ENCODE measurements at regions not wholly inside any gene's neighbourhood (a gene's known extent, or its start where the extent isn't known, plus 50 kb on each side); places are given as distances from the start of the nearest gene placed in this dataset.
A peak's percentile ranks its signal among the peaks of the same experiment; 100 is the strongest.

- DNase-seq (ENCODE audit: insufficient read length) (no peak), FAIRE-seq (no peak)
- TF ChIP-seq POLR2A (IDR thresholded peaks at IDR 0.05; ENCODE audit: low read depth, low read length), result no peak
- TF ChIP-seq POLR2AphosphoS5 (IDR thresholded peaks at IDR 0.05; ENCODE audit: low read depth, low read length), result no peak
- no peak for TF ChIP-seq TAF1 (IDR thresholded peaks at IDR 0.05; ENCODE audit: borderline replicate concordance, low read depth, low read length)
Measured at GRCh38 chr9:1599961-1600360, 415.2 kb upstream of the SMARCA2 start.

GRCh38 chr9:1604942-1605560 is 410.1 kb upstream of the SMARCA2 start:
- TF ChIP-seq POLR2A (IDR thresholded peaks at IDR 0.05; ENCODE audit: low read depth, low read length), result no peak
- no peak for TF ChIP-seq TAF1 (IDR thresholded peaks at IDR 0.05; ENCODE audit: borderline replicate concordance, low read depth, low read length)
- TF ChIP-seq POLR2AphosphoS5 (IDR thresholded peaks at IDR 0.05; ENCODE audit: low read depth, low read length), result no peak
- no peak for DNase-seq (ENCODE audit: insufficient read length)
- peak; percentile 89 for FAIRE-seq

GRCh38 chr9:1606253-1606652 is 408.9 kb upstream of the SMARCA2 start:
- TF ChIP-seq TAF1 (IDR thresholded peaks at IDR 0.05; ENCODE audit: borderline replicate concordance, low read depth, low read length), result no peak
- TF ChIP-seq POLR2AphosphoS5 (IDR thresholded peaks at IDR 0.05; ENCODE audit: low read depth, low read length), result no peak
- no peak for TF ChIP-seq POLR2A (IDR thresholded peaks at IDR 0.05; ENCODE audit: low read depth, low read length)
- DNase-seq (ENCODE audit: insufficient read length) (no peak), FAIRE-seq (no peak)

- no peak for TF ChIP-seq POLR2A (IDR thresholded peaks at IDR 0.05; ENCODE audit: low read depth, low read length)
- no peak for TF ChIP-seq TAF1 (IDR thresholded peaks at IDR 0.05; ENCODE audit: borderline replicate concordance, low read depth, low read length)
- no peak for TF ChIP-seq POLR2AphosphoS5 (IDR thresholded peaks at IDR 0.05; ENCODE audit: low read depth, low read length)
- no peak for DNase-seq (ENCODE audit: insufficient read length)
- FAIRE-seq, result no peak
Measured at GRCh38 chr9:1612886-1613285, 402.3 kb upstream of the SMARCA2 start.

GRCh38 chr9:1617419-1617818 is 397.7 kb upstream of the SMARCA2 start:
- DNase-seq (ENCODE audit: insufficient read length) (no peak), FAIRE-seq (no peak)
- TF ChIP-seq POLR2A (IDR thresholded peaks at IDR 0.05; ENCODE audit: low read depth, low read length) (no peak), TAF1 (IDR thresholded peaks at IDR 0.05; ENCODE audit: borderline replicate concordance, low read depth, low read length) (no peak), POLR2AphosphoS5 (IDR thresholded peaks at IDR 0.05; ENCODE audit: low read depth, low read length) (no peak)

GRCh38 chr9:1619915-1620710 is 395.0 kb upstream of the SMARCA2 start:
- FAIRE-seq (no peak), DNase-seq (ENCODE audit: insufficient read length) (no peak)
- no peak for TF ChIP-seq POLR2AphosphoS5 (IDR thresholded peaks at IDR 0.05; ENCODE audit: low read depth, low read length)
- no peak for TF ChIP-seq POLR2A (IDR thresholded peaks at IDR 0.05; ENCODE audit: low read depth, low read length)
- TF ChIP-seq TAF1 (IDR thresholded peaks at IDR 0.05; ENCODE audit: borderline replicate concordance, low read depth, low read length), result no peak

GRCh38 chr9:1637401-1637800 is 377.7 kb upstream of the SMARCA2 start:
- FAIRE-seq, result no peak
- DNase-seq (ENCODE audit: insufficient read length), result no peak
- TF ChIP-seq TAF1 (IDR thresholded peaks at IDR 0.05; ENCODE audit: borderline replicate concordance, low read depth, low read length), result no peak

- FAIRE-seq (no peak), DNase-seq (ENCODE audit: insufficient read length) (no peak)
- no peak for TF ChIP-seq TAF1 (IDR thresholded peaks at IDR 0.05; ENCODE audit: borderline replicate concordance, low read depth, low read length)
- TF ChIP-seq POLR2AphosphoS5 (IDR thresholded peaks at IDR 0.05; ENCODE audit: low read depth, low read length), result no peak
- TF ChIP-seq POLR2A (IDR thresholded peaks at IDR 0.05; ENCODE audit: low read depth, low read length), result no peak
Measured at GRCh38 chr9:1639166-1639565, 376.0 kb upstream of the SMARCA2 start.

- DNase-seq (ENCODE audit: insufficient read length), result no peak
Measured at GRCh38 chr9:1647776-1648175, 367.4 kb upstream of the SMARCA2 start.

GRCh38 chr9:1653282-1653681 is 361.9 kb upstream of the SMARCA2 start:
- TF ChIP-seq TAF1 (IDR thresholded peaks at IDR 0.05; ENCODE audit: borderline replicate concordance, low read depth, low read length) (no peak), POLR2A (IDR thresholded peaks at IDR 0.05; ENCODE audit: low read depth, low read length) (no peak), POLR2AphosphoS5 (IDR thresholded peaks at IDR 0.05; ENCODE audit: low read depth, low read length) (no peak)
- no peak for DNase-seq (ENCODE audit: insufficient read length)
- FAIRE-seq, result no peak

More at GRCh38 chr9:1647776-1648175, 367.4 kb upstream of the SMARCA2 start:
- TF ChIP-seq POLR2A (IDR thresholded peaks at IDR 0.05; ENCODE audit: low read depth, low read length), result no peak
- no peak for FAIRE-seq

GRCh38 chr9:1658661-1659362 is 356.3 kb upstream of the SMARCA2 start:
- FAIRE-seq, result no peak
- no peak for DNase-seq (ENCODE audit: insufficient read length)
- TF ChIP-seq POLR2AphosphoS5 (IDR thresholded peaks at IDR 0.05; ENCODE audit: low read depth, low read length) (no peak), POLR2A (IDR thresholded peaks at IDR 0.05; ENCODE audit: low read depth, low read length) (no peak), TAF1 (IDR thresholded peaks at IDR 0.05; ENCODE audit: borderline replicate concordance, low read depth, low read length) (no peak)

GRCh38 chr9:1659363-1659690 is 355.8 kb upstream of the SMARCA2 start:
- TF ChIP-seq TAF1 (IDR thresholded peaks at IDR 0.05; ENCODE audit: borderline replicate concordance, low read depth, low read length) (no peak), POLR2A (IDR thresholded peaks at IDR 0.05; ENCODE audit: low read depth, low read length) (no peak), POLR2AphosphoS5 (IDR thresholded peaks at IDR 0.05; ENCODE audit: low read depth, low read length) (no peak)
- DNase-seq (ENCODE audit: insufficient read length), result no peak
- no peak for FAIRE-seq
